Renal pelvis (tissue), 1 donor: ENCODE measurements at regions not wholly inside any gene's neighbourhood (a gene's known extent, or its start where the extent isn't known, plus 50 kb on each side); places are given as distances from the start of the nearest gene placed in this dataset.

Source experiments
- DNase-seq: peaks from one replicate; pipeline ENCODE4 v3.0.0-alpha.2; 2013

- DNase-seq = no peak
These were observed 73.4 kb downstream of the NTMT2 start for GRCh38 chr1:170219163-170219562.

- no peak for DNase-seq
These were observed 75.3 kb downstream of the NTMT2 start for GRCh38 chr1:170221031-170221430.

GRCh38 chr1:170221495-170221894, 75.7 kb downstream of the NTMT2 start:
- no peak for DNase-seq

- no peak for DNase-seq
These were observed 78.7 kb downstream of the NTMT2 start for GRCh38 chr1:170224469-170224868.

- DNase-seq = no peak
These were observed 80.2 kb downstream of the NTMT2 start for GRCh38 chr1:170225781-170226530.

GRCh38 chr1:170226767-170227166, 81.0 kb downstream of the NTMT2 start:
- DNase-seq = no peak

- DNase-seq = no peak
These were observed 84.6 kb downstream of the NTMT2 start for GRCh38 chr1:170230323-170230722.

- no peak for DNase-seq
These were observed 85.9 kb downstream of the NTMT2 start for GRCh38 chr1:170231662-170232061.

GRCh38 chr1:170238704-170239391, 93.1 kb downstream of the NTMT2 start:
- no peak for DNase-seq

- no peak for DNase-seq
These were observed 93.7 kb downstream of the NTMT2 start for GRCh38 chr1:170239445-170239844.

- no peak for DNase-seq
These were observed 94.7 kb downstream of the NTMT2 start for GRCh38 chr1:170240409-170240808.

- no peak for DNase-seq
These were observed 95.6 kb downstream of the NTMT2 start for GRCh38 chr1:170241266-170241851.

GRCh38 chr1:170247751-170248521, 102.2 kb downstream of the NTMT2 start:
- no peak for DNase-seq

GRCh38 chr1:170250531-170251276, 104.9 kb downstream of the NTMT2 start:
- DNase-seq = no peak

GRCh38 chr1:170252851-170253579, 107.3 kb downstream of the NTMT2 start:
- DNase-seq = no peak

GRCh38 chr1:170254371-170254770, 108.6 kb downstream of the NTMT2 start:
- no peak for DNase-seq

- no peak for DNase-seq
These were observed 115.9 kb downstream of the NTMT2 start for GRCh38 chr1:170261669-170262068.

- DNase-seq = no peak
These were observed 116.6 kb downstream of the NTMT2 start for GRCh38 chr1:170262276-170262939.

GRCh38 chr1:170265234-170265633, 119.5 kb downstream of the NTMT2 start:
- DNase-seq = no peak

- DNase-seq = no peak
These were observed 121.6 kb downstream of the NTMT2 start for GRCh38 chr1:170267317-170267716.
